K562 (cell line): ENCODE measurements at regions not wholly inside any gene's neighbourhood (a gene's known extent, or its start where the extent isn't known, plus 50 kb on each side); places are given as distances from the start of the nearest gene placed in this dataset.
A peak's percentile ranks its signal among the peaks of the same experiment; 100 is the strongest.

Experiments
- ATAC-seq: fragments of 200-7000 bp; cut with Tn5 transposase; 3 replicates; pipeline ENCODE4 v1.9.1; 2020; ENCODE audit warnings: moderate library complexity
- BruUV-seq: library from RNA; stranded (reverse); fragments of 400-500 nt; replicated peaks from 2 replicates; lab custom pipeline; 2021; lab: Mats Ljungman, UMichigan
- CTCF ChIA-PET: fragments of 300-600 bp; formaldehyde crosslinking; extraction: SDS; loops from one replicate; lab custom pipeline; 2021; ENCODE audit warnings: low intra/inter-chr PET ratio; lab: Yijun Ruan, JAX
- POLR2A ChIA-PET: fragments of 300-600, 350-650 bp; sonication (Branson Sonifier 250); formaldehyde crosslinking; extraction: SDS; loops from one replicate; lab custom pipeline; 2021; ENCODE audit warnings: antibody characterized with exemption, inconsistent platforms; lab: Yijun Ruan, JAX
- DNase-seq, 4 experiments: peaks; one replicate each; pipeline versions ENCODE4 v3.0.0 to v3.0.0-alpha.2; 2011 to 2018; ENCODE audit warnings: low spot score in 3 of 4, mixed read lengths in 3 of 4; ENCODE audit errors: extremely low read depth in 1 of 4
- FAIRE-seq: peaks from 2 replicates; lab custom pipeline; 2011; peaks lifted over from hg19 to GRCh38; lab: Jason Lieb, UNC
- H2AFZ ChIP-seq: 2 replicates; pipeline ENCODE4 v1.6.0; 2011; ENCODE audit warnings: low read depth, low read length, control low read depth, inconsistent platforms
- H3K27ac ChIP-seq: fragments of 200-600 bp; 3 replicates; pipeline ENCODE4 v1.8.0; 2011; ENCODE audit warnings: low read depth, mild to moderate bottlenecking, control low read depth, inconsistent platforms, low read length, moderate library complexity, mixed read lengths; ENCODE audit errors: extremely low read depth
- H3K27me3 ChIP-seq, 2 experiments: fragments of 300-600 bp in 1 of 2; 2 replicates in 1 of 2; 3 replicates in 1 of 2; pipeline versions ENCODE4 v1.6.0 to v1.8.0; 2011; ENCODE audit warnings: inconsistent platforms in 2 of 2, low read length in 2 of 2, mild to moderate bottlenecking in 1 of 2, mixed read lengths in 1 of 2, moderate library complexity in 1 of 2; ENCODE audit not compliant: control insufficient read depth in 2 of 2, insufficient read depth in 2 of 2
- H3K36me3 ChIP-seq: fragments of 300-600 bp; 3 replicates; pipeline ENCODE4 v1.8.0; 2011; ENCODE audit warnings: mild to moderate bottlenecking, low read length, inconsistent platforms; ENCODE audit not compliant: control insufficient read depth, insufficient read depth
- H3K4me1 ChIP-seq, 2 experiments: fragments of 200-600 bp in 1 of 2; replicated peaks in 1 of 2; 2 replicates in 1 of 2; 3 replicates in 1 of 2; pipeline versions ENCODE4 v1.5.1 to v1.8.0; 2011; ENCODE audit warnings: inconsistent platforms in 2 of 2, low read length in 2 of 2, mild to moderate bottlenecking in 1 of 2, mixed read lengths in 1 of 2, moderate library complexity in 1 of 2; ENCODE audit not compliant: control insufficient read depth in 2 of 2, insufficient read depth in 2 of 2
- H3K4me2 ChIP-seq: 2 replicates; pipeline ENCODE4 v1.6.1; 2011; ENCODE audit warnings: low read length, control low read depth, inconsistent platforms, mixed read lengths; ENCODE audit not compliant: insufficient read depth
- H3K4me3 ChIP-seq: fragments of 200-600 bp; sonication (generic), shearing (Covaris generic); 2 replicates; pipeline ENCODE4 v1.5.1; 2016; ENCODE audit warnings: control low read depth, inconsistent platforms
- H3K79me2 ChIP-seq: fragments of 200-600 bp; 3 replicates; pipeline ENCODE4 v1.8.0; 2011; ENCODE audit warnings: low read length, inconsistent platforms; ENCODE audit not compliant: control insufficient read depth, insufficient read depth
- H3K9ac ChIP-seq, 2 experiments: 2 replicates each; pipeline versions ENCODE4 v1.6.0 to v1.6.1; 2011; ENCODE audit warnings: low read depth in 2 of 2, low read length in 2 of 2, control low read depth in 1 of 2, inconsistent platforms in 1 of 2, mild to moderate bottlenecking in 1 of 2, mixed read lengths in 1 of 2; ENCODE audit not compliant: insufficient read depth in 1 of 2
- H3K9me1 ChIP-seq: one replicate; pipeline ENCODE4 v1.6.0; 2011; ENCODE audit warnings: inconsistent platforms, mild to moderate bottlenecking, low read length, moderate library complexity; ENCODE audit not compliant: control insufficient read depth, insufficient read depth
- H3K9me3 ChIP-seq: replicated peaks from 2 replicates; pipeline ENCODE4 v1.5.1; 2011; ENCODE audit warnings: low read depth, low read length, inconsistent platforms; ENCODE audit not compliant: control insufficient read depth, insufficient read depth
- H4K20me1 ChIP-seq: replicated peaks from 2 replicates; pipeline ENCODE4 v1.6.1; 2011; ENCODE audit warnings: low read length, inconsistent platforms, mixed read lengths; ENCODE audit not compliant: control insufficient read depth, insufficient read depth
- C11orf30 ChIP-seq: fragments of 450-650 bp; IDR thresholded peaks from 2 replicates; pipeline ENCODE4 v1.6.1; 2016; ENCODE audit warnings: low read depth, mild to moderate bottlenecking
- CEBPB ChIP-seq: fragments of 450-650 bp; IDR thresholded peaks from 2 replicates; pipeline ENCODE4 v1.6.1; 2016; ENCODE audit warnings: missing genetic modification characterization, missing compliant biosample characterization
- CEBPG ChIP-seq, 3 experiments: fragments of 200-800 bp in 1 of 3; sonication (Bioruptor generic) in 1 of 3; sonication (generic) in 1 of 3; formaldehyde crosslinking in 1 of 3; IDR thresholded peaks in 2 of 3; conservative IDR thresholded peaks in 1 of 3; 2 replicates each; pipeline versions ENCODE4 v1.6.1 to v1.8.0; 2016 to 2022; ENCODE audit warnings: missing compliant biosample characterization in 2 of 3, missing genetic modification characterization in 2 of 3, mild to moderate bottlenecking in 1 of 3, missing genetic modification reagents in 1 of 3
- MAFG ChIP-seq: fragments of 450-650 bp; conservative IDR thresholded peaks from 2 replicates; pipeline ENCODE4 v1.6.1; 2016; ENCODE audit warnings: missing genetic modification characterization, missing compliant biosample characterization
- ZNF23 ChIP-seq: fragments of 250-450 bp; sonication (Bioruptor Pico); IDR thresholded peaks from 2 replicates; pipeline ENCODE4 v1.4.0; 2020; ENCODE audit warnings: mild to moderate bottlenecking
- ZNF316 ChIP-seq: fragments of 450-650 bp; IDR thresholded peaks from 2 replicates; pipeline ENCODE4 v1.6.1; 2016
- WGBS: fragments of 100-300 bp; shearing (Covaris generic); methylation state at CpG from one replicate; pipeline ENCODE4 v1.1.6; 2016; ENCODE audit warnings: low coverage, mixed read lengths; ENCODE audit not compliant: insufficient coverage; ENCODE audit errors: missing lambda C conversion rate; 5-methylcytosine and 5-hydroxymethylcytosine counted together
- in situ Hi-C: fragments of 300-500 bp; cut with MboI; formaldehyde crosslinking; loops from 4 replicates; pipeline ENCODE4 v1.15.0; 2018; ENCODE audit warnings: inconsistent platforms, mixed read lengths
- intact Hi-C: fragments of 100-400 bp; cut with micrococcal nuclease; formaldehyde crosslinking; loops from 2 replicates; pipeline ENCODE4 v1.14.2; 2022
- TF ChIP-seq, protein P1 (sequence below), 2 experiments: fragments of 450-650 bp in 1 of 2; sonication (generic) in 1 of 2; formaldehyde crosslinking in 1 of 2; IDR thresholded peaks; 2 replicates each; pipeline versions ENCODE4 v1.7.1 to v1.9.0; 2016 to 2022; ENCODE audit warnings: inconsistent platforms in 1 of 2, mild to moderate bottlenecking in 1 of 2, missing genetic modification reagents in 1 of 2
- TF ChIP-seq, protein P2 (sequence below): fragments of 450-650 bp; IDR thresholded peaks from 2 replicates; pipeline ENCODE4 v1.6.1; 2017; ENCODE audit warnings: antibody characterized with exemption, mild to moderate bottlenecking

DNA sequence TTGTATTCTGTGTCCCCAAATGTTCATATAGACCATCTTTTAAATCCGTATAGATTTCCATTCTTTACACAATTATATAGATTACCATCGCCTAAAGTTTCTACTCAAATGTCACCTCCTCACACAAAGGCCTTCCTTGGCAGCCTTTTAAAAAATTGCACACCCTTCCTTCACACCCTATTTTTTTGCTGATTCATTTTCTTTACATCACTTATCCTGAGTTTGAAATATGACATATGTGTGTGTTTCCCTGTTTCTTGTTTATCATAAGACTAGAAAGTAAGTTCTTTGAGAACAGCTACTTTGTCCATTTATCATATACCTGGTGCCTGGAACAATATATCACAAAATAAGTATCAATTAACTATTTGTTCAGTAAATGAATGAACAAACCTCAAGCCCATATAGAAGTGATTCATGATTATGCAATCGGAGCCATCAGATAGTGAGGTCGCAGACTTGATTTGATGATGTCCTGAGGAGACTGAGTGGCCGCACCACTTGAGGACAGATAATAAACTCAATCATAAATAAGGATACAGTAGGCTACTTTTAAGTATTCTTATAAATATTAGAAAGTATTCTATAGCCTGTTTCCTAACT lies 327.4 kb upstream of the ZC3H12C start:
- Histone ChIP-seq H3K9me1 (no peaks in the 10 kb centered on the region), H4K20me1 (no peaks in the 10 kb centered on the region), H3K9me3 (no peaks in the 10 kb centered on the region), H3K27ac (no peak overlapping the region), H2AFZ (no peak overlapping the region), H3K4me2 (no peak overlapping the region), H3K36me3 (no peaks in the 10 kb centered on the region), H3K27me3 (no peaks in the 10 kb centered on the region), H3K4me1 (no peaks in the 10 kb centered on the region), H3K9ac (no peak overlapping the region), H3K4me3 (no peak overlapping the region), H3K79me2 (no peaks in the 10 kb centered on the region)
- intact Hi-C loops: no loop called here
- FAIRE-seq (no peak), DNase-seq (no peak), ATAC-seq (no peak)
- ChIA-PET POLR2A (interaction anchor here (0.8 kb wide), 1 partner anchor 708 kb away, joined by 3 read pairs; no protein-coding TSS in a partner anchor), CTCF (no interaction called here)
- 5% methylated on average over 5 of the region's 5 CpGs for WGBS
- no TSS peak for BruUV-seq
- in situ Hi-C loops: no loop called here
- TF ChIP-seq, protein P1, sequence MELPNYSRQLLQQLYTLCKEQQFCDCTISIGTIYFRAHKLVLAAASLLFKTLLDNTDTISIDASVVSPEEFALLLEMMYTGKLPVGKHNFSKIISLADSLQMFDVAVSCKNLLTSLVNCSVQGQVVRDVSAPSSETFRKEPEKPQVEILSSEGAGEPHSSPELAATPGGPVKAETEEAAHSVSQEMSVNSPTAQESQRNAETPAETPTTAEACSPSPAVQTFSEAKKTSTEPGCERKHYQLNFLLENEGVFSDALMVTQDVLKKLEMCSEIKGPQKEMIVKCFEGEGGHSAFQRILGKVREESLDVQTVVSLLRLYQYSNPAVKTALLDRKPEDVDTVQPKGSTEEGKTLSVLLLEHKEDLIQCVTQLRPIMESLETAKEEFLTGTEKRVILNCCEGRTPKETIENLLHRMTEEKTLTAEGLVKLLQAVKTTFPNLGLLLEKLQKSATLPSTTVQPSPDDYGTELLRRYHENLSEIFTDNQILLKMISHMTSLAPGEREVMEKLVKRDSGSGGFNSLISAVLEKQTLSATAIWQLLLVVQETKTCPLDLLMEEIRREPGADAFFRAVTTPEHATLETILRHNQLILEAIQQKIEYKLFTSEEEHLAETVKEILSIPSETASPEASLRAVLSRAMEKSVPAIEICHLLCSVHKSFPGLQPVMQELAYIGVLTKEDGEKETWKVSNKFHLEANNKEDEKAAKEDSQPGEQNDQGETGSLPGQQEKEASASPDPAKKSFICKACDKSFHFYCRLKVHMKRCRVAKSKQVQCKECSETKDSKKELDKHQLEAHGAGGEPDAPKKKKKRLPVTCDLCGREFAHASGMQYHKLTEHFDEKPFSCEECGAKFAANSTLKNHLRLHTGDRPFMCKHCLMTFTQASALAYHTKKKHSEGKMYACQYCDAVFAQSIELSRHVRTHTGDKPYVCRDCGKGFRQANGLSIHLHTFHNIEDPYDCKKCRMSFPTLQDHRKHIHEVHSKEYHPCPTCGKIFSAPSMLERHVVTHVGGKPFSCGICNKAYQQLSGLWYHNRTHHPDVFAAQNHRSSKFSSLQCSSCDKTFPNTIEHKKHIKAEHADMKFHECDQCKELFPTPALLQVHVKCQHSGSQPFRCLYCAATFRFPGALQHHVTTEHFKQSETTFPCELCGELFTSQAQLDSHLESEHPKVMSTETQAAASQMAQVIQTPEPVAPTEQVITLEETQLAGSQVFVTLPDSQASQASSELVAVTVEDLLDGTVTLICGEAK (IDR thresholded peaks at IDR 0.05): no peak
- TF ChIP-seq, protein P1 (CRISPR knock-in tag; IDR thresholded peaks at IDR 0.05): no peak
- TF ChIP-seq ZNF23 (CRISPR knock-in tag): no peak
- TF ChIP-seq, protein P2, sequence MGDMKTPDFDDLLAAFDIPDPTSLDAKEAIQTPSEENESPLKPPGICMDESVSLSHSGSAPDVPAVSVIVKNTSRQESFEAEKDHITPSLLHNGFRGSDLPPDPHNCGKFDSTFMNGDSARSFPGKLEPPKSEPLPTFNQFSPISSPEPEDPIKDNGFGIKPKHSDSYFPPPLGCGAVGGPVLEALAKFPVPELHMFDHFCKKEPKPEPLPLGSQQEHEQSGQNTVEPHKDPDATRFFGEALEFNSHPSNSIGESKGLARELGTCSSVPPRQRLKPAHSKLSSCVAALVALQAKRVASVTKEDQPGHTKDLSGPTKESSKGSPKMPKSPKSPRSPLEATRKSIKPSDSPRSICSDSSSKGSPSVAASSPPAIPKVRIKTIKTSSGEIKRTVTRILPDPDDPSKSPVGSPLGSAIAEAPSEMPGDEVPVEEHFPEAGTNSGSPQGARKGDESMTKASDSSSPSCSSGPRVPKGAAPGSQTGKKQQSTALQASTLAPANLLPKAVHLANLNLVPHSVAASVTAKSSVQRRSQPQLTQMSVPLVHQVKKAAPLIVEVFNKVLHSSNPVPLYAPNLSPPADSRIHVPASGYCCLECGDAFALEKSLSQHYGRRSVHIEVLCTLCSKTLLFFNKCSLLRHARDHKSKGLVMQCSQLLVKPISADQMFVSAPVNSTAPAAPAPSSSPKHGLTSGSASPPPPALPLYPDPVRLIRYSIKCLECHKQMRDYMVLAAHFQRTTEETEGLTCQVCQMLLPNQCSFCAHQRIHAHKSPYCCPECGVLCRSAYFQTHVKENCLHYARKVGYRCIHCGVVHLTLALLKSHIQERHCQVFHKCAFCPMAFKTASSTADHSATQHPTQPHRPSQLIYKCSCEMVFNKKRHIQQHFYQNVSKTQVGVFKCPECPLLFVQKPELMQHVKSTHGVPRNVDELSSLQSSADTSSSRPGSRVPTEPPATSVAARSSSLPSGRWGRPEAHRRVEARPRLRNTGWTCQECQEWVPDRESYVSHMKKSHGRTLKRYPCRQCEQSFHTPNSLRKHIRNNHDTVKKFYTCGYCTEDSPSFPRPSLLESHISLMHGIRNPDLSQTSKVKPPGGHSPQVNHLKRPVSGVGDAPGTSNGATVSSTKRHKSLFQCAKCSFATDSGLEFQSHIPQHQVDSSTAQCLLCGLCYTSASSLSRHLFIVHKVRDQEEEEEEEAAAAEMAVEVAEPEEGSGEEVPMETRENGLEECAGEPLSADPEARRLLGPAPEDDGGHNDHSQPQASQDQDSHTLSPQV: no peak
- TF ChIP-seq MAFG (tag): peak; percentile 67
- TF ChIP-seq C11orf30: peak; percentile 28; the same call in 1 of the 2 replicates
- peak; percentile 60; the same call in 1 of the 2 replicates for TF ChIP-seq ZNF316
- no peak for TF ChIP-seq CEBPG (CRISPR knock-in tag; IDR thresholded peaks at IDR 0.05)
- peak; percentile 67 to 74 for TF ChIP-seq CEBPG (tag; conservative IDR thresholded peaks at IDR 0.05 in 1 of 2, IDR thresholded peaks at IDR 0.05 in 1 of 2)
- TF ChIP-seq CEBPB (tag): peak; percentile 49
